Fibroblast of skin of right biceps (primary cell): ENCODE measurements at regions not wholly inside any gene's neighbourhood (a gene's known extent, or its start where the extent isn't known, plus 50 kb on each side); places are given as distances from the start of the nearest gene placed in this dataset.

Experiments
- DNase-seq: peaks from one replicate; pipeline ENCODE4 v3.0.0-alpha.2; 2013

GRCh38 chr18:54532962-54533361, 58.1 kb upstream of the DYNAP start:
- no peak for DNase-seq
